GM13976 (cell line): ENCODE measurements at regions not wholly inside any gene's neighbourhood (a gene's known extent, or its start where the extent isn't known, plus 50 kb on each side); places are given as distances from the start of the nearest gene placed in this dataset.

Experiments used
- DNase-seq: peaks from one replicate; pipeline ENCODE4 v3.0.0; 2012; ENCODE audit warnings: low spot score
- CTCF ChIP-seq: IDR thresholded peaks from 2 replicates; pipeline ENCODE4 v1.5.1; 2012; ENCODE audit warnings: borderline replicate concordance, mild to moderate bottlenecking; ENCODE audit not compliant: insufficient read depth; ENCODE audit errors: extremely low read depth, missing control alignments, control extremely low read depth
- in situ Hi-C: fragments of 300-500 bp; cut with MboI; formaldehyde crosslinking; loops from one replicate; pipeline ENCODE4 v1.12.0; 2022; ENCODE audit warnings: low sequenced_read_pairs, mixed read lengths, inconsistent platforms; ENCODE audit not compliant: unreplicated experiment

- no peak for DNase-seq
- in situ Hi-C loops, result no loop called here
- TF ChIP-seq CTCF, result no peak
These were observed 427.1 kb upstream of the CXADR start for GRCh38 chr21:17085707-17086106.

DNA sequence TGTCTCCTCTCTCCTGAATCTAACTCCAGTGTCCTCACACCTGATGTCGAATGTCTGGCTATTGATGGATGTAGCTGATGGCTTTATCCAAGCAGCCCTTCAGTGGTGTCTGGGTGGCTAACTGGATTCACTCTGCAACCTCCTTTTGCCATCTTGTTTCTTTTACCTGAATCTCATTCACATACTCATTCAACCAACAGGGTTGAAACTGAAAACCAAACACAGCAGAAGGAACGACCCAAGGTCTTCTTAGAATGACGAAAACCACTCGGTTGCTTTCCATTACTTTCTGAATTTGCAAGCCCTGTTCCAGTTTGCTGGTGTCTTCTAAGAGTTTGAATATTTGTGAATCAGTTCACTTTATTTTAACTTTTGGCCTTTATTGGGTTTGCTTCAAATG is 424.3 kb upstream of the CXADR start:
- TF ChIP-seq CTCF, result no peak
- in situ Hi-C loops, result no loop called here
- no peak for DNase-seq

GRCh38 chr21:17089091-17089491 is 423.8 kb upstream of the CXADR start:
- TF ChIP-seq CTCF, result no peak
- no peak for DNase-seq
- in situ Hi-C loops, result no loop called here

GRCh38 chr21:17101696-17102095 is 411.1 kb upstream of the CXADR start:
- in situ Hi-C loops, result no loop called here

GRCh38 chr21:17105932-17106331 is 406.9 kb upstream of the CXADR start:
- in situ Hi-C loops, result no loop called here
- no peak for DNase-seq
- no peak for TF ChIP-seq CTCF

More at GRCh38 chr21:17101696-17102095, 411.1 kb upstream of the CXADR start:
- no peak for DNase-seq
- no peak for TF ChIP-seq CTCF

DNA sequence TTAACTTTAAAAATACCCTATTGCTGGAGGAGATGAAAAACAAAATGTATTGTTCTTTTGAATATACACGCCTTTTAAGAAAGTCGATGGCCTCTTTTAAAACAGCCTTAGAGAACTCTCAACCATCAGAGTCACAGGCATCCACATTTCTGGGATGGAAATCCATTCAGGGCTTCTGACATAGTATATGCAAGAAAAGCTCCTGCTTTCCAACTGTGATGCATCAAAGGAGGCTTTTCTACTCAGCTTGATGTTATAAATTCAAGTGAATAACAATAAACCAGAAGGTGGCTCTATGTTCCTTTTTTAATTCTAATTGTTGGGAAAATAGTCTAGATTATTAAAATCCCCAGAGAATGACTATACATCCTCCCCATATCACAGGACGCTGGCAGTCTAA is 398.8 kb upstream of the CXADR start:
- in situ Hi-C loops, result no loop called here
- DNase-seq, result no peak
- no peak for TF ChIP-seq CTCF
